Prostate gland (tissue), 2 donors: ENCODE measurements at regions not wholly inside any gene's neighbourhood (a gene's known extent, or its start where the extent isn't known, plus 50 kb on each side); places are given as distances from the start of the nearest gene placed in this dataset.

Experiments used
- CTCF ChIP-seq, 4 experiments: fragments of 200-600 bp in 2 of 4; fragments of 450-650 bp in 2 of 4; sonication (generic) in 2 of 4; IDR thresholded peaks; 1 replicate in 3 of 4; 2 replicates in 1 of 4; pipeline ENCODE4 v1.5.1; 2016 to 2019; ENCODE audit warnings: antibody characterized with exemption in 4 of 4, mild to moderate bottlenecking in 2 of 4, moderate library complexity in 2 of 4
- POLR2AphosphoS5 ChIP-seq: sonication (generic); formaldehyde crosslinking; IDR thresholded peaks from one replicate; pipeline ENCODE4 v1.6.1; 2017; ENCODE audit warnings: antibody characterized with exemption

GRCh38 chr3:77815467-77815866 is 775.6 kb downstream of the ROBO2 start:
- TF ChIP-seq POLR2AphosphoS5 (no peak), CTCF (IDR thresholded peaks at IDR 0.05) (no peak)
